Fibroblast of skin of scalp (primary cell): ENCODE measurements at regions not wholly inside any gene's neighbourhood (a gene's known extent, or its start where the extent isn't known, plus 50 kb on each side); places are given as distances from the start of the nearest gene placed in this dataset.
"Not testable (repeated sequence)": the region's sequence is repeated elsewhere in the genome, so short reads cannot be mapped to it uniquely, and the experiment has no call there.

ENCODE experiments used
- DNase-seq: peaks from one replicate; pipeline ENCODE4 v3.0.0-alpha.2; 2013

DNA sequence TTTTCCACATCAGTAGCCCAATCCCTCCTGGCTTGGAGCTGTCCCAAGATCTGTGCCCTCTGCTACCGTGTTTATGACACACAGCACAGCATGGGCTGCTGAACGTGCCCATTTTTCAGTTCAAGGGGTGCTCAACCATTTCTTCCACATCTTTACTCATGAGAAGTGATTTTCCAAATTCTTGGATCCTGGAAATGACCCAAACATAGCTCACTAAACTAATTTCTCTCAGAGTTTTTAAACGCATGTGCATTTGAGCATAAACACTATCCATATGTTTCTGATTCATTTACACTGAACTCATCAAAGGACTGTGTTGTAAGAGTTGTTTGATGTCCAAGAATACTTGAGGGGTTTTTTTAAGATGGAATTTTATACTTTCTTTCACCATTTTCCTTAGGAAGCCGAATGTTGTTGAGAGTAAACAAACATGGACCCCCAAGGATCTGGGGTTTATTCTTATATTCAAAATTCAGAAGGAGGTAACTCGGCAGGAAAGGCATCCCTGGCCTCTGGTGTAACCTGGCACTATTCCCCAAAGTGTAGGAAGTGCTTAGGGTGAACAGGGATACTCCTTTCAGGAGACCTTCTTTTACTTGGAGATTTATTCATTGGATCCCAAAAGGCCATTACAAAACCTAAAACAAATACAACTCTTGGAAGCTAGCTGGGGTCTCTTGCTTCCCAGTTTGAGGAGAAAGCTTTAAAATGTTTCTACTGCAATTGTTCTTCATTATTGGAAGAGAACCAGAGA lies 215.0 kb downstream of the BMP4 start:
- peak; percentile 67 for DNase-seq

DNA sequence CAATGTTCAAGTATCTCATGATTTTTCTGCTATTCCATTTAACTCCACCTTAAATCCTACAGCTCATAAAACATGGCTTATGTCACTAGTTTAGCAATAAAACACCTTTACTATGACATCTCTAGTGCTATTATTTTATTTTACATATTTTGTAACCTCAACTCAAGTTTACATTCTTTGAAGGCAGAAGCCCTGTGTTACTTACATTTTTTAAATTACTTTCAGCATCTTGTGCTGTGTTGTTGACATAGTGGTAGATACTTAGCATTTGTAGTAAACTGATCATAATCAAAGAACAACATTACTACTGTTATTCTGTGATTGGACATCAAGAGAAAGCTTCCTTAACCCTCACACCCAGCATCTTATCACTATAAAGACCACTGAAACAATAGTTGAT lies 216.1 kb downstream of the BMP4 start:
- DNase-seq: no peak

DNA sequence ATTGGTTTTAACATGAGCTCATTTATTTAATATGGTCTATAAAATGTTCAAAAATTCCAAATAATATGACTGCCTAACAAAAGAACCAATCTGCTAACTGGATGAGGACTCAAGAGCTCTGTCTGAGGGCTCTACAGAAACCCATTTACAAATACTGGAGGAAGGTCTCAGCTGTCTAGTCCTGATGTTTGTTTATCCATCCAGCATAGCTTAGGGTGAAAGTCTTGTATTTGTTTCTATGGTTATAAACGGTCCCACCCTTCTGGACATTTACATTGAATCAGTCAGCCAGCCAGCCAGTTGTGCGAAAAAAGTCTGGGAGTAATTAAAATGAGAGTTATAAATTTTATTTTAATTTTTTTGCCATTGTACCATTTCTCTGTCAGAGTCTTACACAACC lies 220.7 kb downstream of the BMP4 start:
- no peak for DNase-seq

DNA sequence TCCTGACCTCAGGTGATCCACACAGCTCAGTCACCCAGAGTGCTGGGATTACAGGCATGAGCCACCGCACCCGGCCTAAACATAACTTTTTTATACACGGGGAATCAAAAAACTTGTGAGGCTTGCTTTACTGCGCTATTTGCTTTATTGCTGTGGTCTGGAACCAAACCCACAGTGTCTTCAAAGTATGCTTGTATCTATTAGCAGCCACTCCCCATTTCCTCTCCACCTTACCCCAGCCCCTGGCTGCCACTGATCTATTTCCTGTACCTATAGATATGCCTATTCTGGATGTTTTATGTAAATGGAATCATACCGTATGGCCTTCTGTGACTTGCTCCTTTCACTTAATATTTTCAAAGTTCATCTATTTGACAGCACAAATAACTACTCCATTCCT lies 233.4 kb downstream of the BMP4 start:
- no peak for DNase-seq

DNA sequence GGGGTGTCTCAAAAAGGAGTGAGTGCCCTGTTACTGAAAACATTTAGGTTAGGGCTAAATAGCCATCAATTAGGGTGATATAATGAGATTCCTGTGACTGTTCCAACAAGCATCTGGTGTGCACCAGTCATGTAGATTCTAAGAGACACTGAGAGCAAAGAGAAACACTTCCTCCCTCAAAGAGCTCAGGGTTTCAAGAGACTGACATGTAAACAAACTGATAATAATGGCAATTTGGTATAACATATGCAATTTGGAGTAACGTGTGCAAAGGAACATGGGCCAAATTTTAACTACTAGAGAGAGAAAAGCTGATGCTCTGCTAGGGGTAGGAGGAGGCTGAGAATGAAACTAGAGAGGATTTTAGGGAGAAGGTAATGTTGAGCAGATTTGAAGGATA lies 237.1 kb downstream of the BMP4 start:
- no peak for DNase-seq

DNA sequence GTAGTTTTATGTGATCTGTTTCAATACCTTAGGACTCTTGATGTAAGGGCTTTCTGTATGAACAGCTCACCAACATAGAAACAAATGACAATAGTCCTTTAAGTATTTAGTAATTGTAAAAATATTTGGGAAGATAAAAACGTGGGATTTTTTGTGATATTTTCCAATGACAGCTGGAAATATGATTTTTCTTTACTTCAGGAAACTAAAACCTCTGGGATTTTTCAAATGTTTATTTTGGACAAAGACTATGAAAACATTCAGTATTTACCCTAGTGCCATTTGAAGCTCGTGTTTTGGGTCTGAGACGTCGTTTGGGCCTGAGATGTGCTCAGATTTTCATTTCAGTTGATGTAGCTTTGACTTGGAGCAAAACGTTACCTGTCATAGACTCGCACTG lies 240.0 kb downstream of the BMP4 start:
- DNase-seq: peak; percentile 17

DNA sequence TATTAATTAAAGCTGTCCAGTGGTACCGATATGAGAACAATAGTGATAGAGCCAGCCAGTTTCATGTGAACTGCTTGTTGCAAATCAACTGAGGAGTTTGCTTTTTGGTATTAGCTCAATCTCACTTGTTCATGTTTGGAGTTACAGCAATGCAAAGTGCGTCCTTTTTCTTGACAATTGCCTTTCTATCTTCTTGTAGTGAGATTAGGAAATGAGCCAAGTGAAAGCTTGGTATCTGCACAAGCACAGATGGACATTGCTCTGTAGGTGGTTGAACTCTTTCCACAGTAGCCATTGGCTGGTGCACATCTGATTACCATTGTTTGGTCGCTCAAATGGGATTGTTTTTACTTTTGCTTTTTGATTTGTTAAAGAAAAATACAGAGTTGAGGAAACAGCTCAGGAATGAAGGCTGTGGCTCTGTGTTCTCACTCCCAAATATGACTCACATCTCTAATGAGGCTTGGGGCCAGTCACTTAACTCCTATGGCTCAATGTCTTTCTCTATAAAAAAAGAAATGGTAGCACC lies 241.4 kb downstream of the BMP4 start:
- peak; percentile 74 for DNase-seq

DNA sequence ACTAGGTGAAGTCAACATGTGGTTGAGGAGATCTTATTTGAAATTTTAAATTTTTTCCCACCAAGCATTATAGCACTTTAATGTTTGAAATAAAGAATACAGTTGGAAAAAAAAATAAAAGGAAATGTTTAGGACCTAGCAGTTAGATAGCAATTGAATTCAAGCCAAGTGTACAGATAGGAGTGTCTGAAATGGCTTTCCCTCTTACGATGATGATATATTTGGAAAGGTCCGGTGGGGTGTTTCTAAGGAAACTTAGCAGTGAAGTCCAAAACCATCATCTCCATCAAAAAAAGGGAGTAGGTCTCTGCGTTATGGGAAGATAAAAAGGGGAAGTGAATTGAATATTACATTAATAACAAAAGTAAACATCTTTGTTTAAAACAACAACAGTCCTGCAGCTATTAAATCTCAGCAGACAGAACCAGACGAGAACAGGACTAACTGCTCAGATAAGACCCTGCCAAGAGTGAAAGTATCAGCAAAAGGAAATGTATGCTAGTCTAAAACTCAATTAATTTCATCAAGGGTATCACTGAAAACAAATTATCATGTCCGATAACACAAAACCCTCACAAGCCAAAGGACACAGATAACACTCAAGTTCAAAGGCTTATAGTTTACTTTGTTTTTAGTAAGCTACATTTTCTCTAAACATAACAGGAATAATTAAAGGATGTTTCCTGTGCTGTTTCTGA lies 242.0 kb downstream of the BMP4 start:
- DNase-seq: no peak

DNA sequence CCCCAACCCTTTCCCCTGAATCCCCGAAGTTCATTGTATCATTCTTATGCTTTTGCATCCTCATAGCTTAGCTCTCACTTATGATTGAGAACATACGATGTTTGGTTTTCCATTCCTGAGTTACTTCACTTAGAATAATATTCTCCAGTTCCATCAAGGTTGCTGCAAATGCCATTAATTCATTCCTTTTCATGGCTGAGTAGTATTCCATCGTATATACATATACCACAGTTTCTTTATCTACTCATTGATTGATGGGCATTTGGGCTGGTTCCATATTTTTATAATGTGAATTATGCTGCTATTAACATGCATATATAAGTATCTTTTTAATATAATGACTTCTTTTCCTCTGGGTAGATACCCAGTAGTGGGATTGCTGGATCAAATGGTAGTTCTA lies 243.7 kb downstream of the BMP4 start:
- not testable (repeated sequence) for DNase-seq

DNA sequence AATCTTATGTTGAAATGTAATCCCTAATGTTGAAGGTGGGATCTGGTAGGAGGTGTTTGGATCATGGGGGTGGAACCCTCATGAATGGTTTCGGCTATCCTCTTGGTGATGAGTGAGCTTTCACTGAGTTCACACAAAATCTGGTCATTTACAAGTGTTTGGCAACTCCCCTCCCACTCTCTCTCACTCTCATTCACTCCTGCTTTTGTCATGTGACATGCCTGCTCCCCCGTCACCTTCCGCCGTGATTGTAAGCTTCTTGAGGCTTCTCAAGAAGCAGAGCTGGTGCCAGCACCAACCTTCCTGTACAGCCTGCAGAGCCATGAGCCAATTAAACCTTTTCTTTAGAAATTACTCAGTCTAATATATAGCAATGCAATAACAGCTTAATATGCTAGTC lies 245.4 kb downstream of the BMP4 start:
- no peak for DNase-seq

DNA sequence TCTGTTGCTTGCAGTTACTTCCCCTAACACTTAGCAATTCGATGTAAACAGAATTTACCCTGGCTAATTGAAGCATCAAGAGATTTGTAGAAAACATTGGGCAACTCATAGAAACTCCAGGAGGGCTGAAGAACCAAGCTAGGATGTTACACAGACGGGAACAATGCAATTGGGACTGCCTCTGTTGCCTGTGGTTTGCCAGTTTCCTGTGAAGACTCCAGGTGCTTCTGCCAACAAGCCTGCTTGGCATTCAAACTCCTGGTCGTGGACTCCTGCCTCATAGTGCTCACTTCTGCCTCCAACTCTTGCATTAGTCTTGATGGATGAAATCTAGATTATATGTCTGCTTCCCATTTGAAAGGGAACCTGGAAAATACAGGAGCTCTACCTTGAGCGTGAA lies 246.0 kb downstream of the BMP4 start:
- no peak for DNase-seq

DNA sequence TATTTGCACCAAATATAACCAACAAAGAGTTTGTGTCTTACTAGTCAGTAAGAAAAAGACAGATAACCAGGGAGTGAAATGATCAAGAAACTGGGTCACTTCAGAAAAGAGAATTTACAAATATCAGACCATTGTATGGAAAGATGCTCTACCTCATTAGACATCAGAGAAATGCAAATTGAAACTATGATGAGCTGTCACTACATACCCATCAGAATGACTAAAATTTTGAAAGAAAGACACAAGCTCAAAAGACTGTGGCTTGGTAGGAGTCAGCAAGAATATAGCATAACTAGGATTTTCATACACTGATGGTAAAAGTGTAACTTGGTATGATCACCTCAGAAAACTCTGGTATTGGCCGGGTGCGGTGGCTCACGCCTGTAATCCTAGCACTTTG lies 247.2 kb downstream of the BMP4 start:
- no peak for DNase-seq

DNA sequence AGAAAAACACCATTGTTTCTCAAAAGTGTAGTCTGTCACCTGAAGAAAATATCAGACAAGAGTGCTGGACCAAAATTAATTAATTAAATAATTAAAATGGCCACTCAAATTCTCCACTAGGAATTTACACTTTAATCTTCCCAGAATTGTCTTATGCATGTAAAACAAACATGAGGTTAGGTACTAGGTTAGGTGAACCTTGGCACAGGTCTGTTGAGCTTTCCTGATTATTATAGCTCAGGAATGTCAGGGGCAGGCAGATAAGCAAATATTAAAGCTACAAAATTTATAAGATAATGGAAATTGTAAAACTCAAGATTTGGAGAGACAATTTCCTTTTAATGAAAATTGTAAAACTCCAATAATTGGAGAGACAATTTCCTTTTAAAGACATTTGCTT lies 253.2 kb downstream of the BMP4 start:
- DNase-seq: no peak

DNA sequence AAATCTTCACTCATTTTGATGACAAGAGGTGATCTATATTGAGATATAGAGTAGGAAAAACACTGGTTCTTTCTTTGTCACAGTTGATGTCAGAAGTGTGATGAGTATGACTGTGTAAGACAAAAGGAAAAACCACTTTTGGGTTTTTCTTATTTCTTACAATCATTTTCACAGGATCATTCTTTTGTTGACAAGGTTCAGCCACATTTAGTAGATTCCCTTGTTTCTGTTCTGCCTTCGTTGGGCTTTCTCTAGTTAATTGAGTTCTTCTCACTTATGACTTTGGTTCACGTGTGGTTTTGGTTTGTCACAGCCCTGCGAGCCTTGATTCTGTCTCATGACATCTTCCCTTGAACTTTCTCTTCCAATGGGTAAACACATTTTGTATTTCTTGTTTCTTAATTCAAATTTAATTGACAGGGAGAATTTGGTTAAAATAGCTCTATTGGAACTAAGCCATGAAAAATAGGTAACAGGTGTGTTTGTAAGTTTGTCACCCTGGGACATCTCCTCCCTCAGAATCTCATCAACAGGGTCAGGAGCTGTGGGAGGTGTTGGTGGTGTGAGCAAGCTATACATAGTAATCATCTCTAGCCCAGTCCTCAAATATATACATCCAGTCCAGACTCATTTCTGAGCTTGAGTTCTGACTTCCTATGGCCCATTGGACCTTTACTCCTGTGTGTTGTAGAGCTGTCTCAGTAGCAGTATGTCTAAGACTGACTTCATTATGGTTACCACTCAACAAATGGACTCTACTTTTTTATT lies 255.3 kb downstream of the BMP4 start:
- DNase-seq: no peak

DNA sequence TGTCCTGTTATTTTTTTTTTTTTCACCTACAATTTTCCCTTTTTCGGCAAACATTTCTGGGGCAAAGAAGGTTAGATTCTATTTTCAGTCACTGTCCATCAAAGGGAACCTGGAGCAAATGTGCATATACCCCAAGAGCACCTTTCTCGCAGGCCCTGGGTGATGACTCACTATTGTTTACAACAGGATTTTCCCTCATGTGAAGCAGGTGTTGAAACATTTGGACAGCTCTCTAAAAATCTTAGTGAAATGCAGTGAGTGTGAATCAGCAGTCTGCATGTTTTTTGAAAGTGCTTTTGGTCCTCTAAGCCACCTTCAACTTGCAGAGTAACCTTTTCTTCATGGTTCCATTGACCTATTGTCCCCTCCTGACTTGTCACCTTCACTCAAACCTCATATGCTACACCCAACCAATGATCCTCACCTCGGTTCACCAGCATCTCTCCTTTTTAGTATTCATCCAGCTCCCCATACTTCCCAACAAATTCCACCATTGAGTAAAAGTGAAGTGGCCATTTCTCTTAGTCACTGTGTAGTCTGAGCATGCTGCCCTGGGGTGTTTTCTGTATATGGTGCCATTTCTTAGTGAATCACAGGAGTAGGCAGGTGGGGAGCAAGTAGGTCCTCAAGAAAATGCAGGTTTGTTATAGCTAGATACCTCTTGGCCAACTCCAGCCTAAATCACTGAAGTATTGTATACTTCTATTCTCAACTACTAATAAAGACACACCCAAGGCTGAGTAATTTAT lies 260.2 kb downstream of the BMP4 start:
- no peak for DNase-seq

DNA sequence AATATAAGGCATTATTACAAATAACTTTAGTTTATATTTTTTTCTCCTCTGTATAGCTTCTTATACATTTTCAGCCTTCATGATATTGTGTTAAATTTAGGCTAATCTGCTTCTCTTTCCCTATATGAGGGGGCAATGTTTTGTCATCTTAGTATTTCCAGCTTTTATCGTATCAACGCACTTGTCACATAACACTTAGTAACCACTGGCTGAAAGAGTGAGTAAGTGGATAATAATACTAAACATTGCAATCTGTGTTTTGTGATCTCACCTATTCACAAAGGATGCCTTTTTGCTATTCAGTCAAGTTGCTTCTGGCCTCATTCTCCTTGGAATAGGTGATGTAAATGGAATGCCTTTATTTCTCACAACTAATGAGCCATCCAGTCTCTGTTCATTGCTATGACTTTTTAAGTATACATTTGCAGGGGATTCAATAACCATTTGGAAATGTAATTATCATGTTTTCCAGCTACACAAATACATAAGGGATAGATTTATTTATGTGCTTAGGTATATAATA lies 260.9 kb downstream of the BMP4 start:
- no peak for DNase-seq

DNA sequence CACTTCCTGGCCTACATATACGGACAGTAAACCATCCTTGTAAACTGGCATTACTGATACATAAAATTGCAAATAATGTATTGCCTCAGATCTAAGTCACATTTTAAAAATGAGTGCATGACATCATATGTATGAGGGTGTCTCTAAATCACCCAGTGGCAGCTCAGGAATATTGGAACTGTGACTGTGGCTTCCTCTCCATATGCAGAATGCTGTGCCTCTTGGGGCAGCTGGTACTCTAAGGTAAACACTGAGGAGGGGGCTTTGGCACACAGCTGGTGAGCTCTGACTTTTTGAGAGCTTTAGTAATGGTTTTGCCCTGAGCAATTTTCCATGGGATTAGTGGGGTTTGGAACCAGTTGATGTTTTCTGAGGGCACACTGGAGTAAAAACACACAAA lies 263.7 kb downstream of the BMP4 start:
- DNase-seq: no peak

DNA sequence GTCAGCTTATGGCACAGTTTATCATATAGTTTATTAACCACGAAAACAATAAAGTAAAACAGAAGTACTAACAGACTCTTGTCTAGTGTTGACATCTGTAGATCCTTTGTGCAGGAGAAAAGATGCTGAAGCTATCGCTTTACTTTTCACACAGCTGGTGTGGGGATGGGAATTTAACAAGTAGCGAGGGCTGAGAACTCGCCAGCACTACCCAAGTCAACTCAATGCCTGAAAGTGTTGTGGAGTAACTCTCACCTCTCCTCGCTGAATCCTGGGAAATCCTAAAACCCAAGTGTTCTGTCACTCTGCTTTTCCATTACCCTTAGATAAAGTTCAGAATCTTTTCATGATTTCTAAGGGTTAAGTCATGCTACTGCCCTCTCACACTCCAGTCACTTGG lies 264.2 kb downstream of the BMP4 start:
- no peak for DNase-seq

DNA sequence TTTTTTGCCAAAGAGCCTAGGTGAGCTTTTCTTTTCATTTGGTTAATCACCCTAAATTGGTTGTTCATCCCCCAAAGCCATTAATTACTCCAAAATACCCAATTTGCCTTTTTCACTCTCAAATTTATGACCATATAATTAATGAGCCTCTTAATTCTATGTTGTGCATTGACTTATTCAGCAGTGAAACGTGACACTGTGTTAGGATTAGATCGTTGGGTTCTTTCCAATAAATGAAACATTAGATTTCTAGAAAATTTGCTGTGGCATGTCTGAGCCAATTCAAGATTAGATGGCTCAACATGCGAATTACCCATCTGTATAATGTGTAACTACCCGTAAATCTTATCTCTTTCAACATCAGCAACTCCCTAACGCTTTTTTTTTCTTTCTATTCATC lies 273.4 kb downstream of the BMP4 start:
- DNase-seq: no peak

DNA sequence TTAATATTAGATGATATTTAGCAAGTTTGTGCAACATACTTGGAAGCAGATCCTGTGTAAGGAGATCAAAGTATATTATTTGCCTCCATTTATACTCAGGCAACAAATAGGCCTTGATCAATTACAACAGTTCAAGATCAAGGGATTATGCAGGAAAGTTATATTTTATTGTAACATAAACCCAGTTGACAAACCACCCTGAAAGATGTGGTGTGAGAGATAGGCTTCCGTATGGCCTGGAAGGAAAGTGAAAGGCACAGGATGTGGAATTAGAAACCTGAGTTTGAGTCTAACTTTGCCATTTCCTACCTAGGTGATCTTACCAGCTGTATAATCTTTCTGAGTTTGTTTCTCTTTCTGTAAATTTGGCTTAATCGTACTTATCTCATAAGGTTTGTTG lies 284.1 kb downstream of the BMP4 start:
- no peak for DNase-seq

DNA sequence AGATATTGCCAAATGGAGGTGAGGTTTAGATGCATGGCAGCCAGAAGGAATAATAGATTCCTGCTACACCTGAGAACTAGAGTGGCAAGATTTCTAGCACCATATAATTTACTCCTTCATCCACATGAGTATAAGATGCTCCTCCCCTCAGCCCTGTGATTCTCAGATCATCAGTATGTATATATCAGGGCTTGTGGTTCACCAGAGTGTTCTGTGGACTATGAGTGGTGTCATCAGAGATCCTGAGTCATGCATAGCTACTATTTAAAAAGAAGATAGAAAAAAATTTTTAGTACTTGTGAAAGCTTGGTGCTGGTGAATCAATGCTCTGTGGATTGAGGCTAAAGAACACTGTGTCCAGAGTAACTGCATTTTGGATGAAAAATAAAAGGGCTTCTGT lies 285.9 kb downstream of the BMP4 start:
- peak; percentile 90 for DNase-seq

DNA sequence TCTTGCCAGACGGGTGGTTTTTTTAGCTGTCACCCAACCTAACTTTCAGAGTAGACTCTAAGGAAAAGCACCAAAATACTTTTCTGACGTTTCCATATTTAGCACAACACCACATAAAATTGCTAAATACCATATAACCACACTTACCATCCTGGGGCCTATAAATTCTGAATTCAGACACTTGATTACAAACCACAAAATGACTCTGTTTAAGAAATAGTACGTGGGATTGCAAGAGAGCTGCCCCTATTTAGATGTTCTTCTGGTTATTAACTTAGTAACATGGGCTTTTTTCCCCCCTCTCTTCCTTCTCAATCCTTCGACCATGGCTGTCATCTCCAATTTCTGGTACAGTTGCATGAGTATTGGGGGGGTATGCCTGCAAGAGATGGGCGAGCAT lies 287.7 kb downstream of the BMP4 start:
- peak; percentile 71 for DNase-seq

DNA sequence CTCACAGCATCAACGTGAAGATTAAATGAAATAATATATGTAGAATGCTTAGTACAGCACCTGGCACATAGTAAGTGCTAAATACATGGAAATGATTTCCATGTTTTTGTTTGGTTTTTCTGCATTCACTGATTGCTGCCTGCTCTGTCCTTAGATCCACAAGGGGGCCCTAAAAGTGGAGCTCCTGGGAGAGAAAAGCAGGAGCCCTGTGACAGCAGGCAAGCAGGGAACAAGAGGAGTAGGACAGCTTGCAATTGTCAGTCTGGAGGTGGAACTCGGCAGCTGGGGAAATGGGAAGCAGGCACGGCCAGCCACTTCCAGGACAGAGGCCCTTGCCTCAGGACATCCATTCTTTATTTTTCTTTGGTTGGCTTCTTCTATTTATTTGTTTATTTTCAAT lies 292.9 kb downstream of the BMP4 start:
- peak; percentile 46 for DNase-seq
